ENCODE measurements at regions not wholly inside any gene's neighbourhood (a gene's known extent, or its start where the extent isn't known, plus 50 kb on each side); places are given as distances from the start of the nearest gene placed in this dataset.

- POLR2A ChIA-PET, result no interaction called here
- no peak for TF ChIP-seq CTCF (IDR thresholded peaks at IDR 0.05; ENCODE audit: unreplicated experiment)
- Mint-ChIP-seq H3K36me3 (ENCODE audit: insufficient read depth, unreplicated experiment) (no peaks in the 10 kb centered on the region), H3K4me1 (ENCODE audit: insufficient read depth, unreplicated experiment) (peaks cover 12% of the 10 kb centered on the region), H3K9me3 (ENCODE audit: unreplicated experiment) (peaks cover 12% of the 10 kb centered on the region), H3K4me3 (ENCODE audit: unreplicated experiment) (no peak overlapping the region), H3K27me3 (ENCODE audit: insufficient read depth, unreplicated experiment) (no peaks in the 10 kb centered on the region), H3K27ac (ENCODE audit: low read depth, unreplicated experiment) (no peak overlapping the region)
- CTCF ChIA-PET, result interaction anchor here (0.7 to 1.1 kb wide), 3 partner anchors 14 to 323 kb away, joined by 3 to 4 read pairs (median 4); no protein-coding TSS in a partner anchor
- intact Hi-C loops (cut with micrococcal nuclease), result no loop called here
- no TSS peak for BruUV-seq (replicated peaks)
- peak; percentile 33 for DNase-seq (ENCODE audit: unreplicated experiment)
Observed at GRCh38 chr10:57979956-57980355, 287.7 kb downstream of the IPMK start.

DNA sequence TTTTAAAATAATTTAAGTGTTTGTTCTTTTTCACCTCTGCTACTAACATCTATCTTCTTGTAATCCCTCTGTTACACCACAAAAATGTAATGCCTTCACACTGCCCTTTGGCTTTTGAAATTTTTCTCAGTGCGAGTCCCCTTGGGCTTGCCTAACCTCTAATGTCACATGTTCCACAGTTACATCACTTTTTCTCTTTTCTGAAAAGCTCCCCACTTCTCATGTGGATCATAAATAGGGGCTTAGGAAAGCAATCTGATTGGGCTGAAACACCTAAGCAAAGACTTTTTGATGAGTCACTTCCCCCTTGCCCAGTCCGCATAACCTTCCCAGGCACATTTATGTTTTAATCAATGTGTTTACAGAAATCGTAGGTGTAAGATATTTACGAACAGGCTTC is 288.2 kb downstream of the IPMK start:
- Mint-ChIP-seq H3K9me3 (ENCODE audit: unreplicated experiment) (peaks cover 12% of the 10 kb centered on the region), H3K36me3 (ENCODE audit: insufficient read depth, unreplicated experiment) (no peaks in the 10 kb centered on the region), H3K27ac (ENCODE audit: low read depth, unreplicated experiment) (no peak overlapping the region), H3K4me1 (ENCODE audit: insufficient read depth, unreplicated experiment) (peaks cover 12% of the 10 kb centered on the region), H3K27me3 (ENCODE audit: insufficient read depth, unreplicated experiment) (no peaks in the 10 kb centered on the region), H3K4me3 (ENCODE audit: unreplicated experiment) (no peak overlapping the region)
- intact Hi-C loops (cut with micrococcal nuclease), result no loop called here
- TF ChIP-seq CTCF (IDR thresholded peaks at IDR 0.05; ENCODE audit: unreplicated experiment), result no peak
- ChIA-PET CTCF (interaction anchor here (1.1 kb wide), 1 partner anchor 322 kb away, joined by 4 read pairs; no protein-coding TSS in a partner anchor), POLR2A (no interaction called here)
- BruUV-seq (replicated peaks), result no TSS peak
- peak; percentile 80 for DNase-seq (ENCODE audit: unreplicated experiment)

DNA sequence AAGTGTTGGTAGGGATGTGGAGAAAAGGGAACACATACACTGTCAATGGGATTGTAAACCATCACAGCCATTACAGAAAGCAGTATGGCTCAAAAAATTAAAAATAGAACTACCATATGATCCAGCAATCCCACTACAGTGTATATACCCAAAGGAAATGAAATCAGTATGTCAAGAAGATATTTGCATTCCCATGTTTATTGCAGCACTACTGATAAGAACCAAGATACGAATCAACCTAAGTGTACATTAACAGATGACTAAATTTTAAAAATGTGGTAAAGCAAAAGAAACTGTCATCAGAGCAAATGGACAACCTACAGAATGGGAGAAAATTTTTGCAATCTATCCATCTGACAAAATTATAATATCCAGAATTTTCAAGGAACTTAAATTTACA is 290.4 kb downstream of the IPMK start:
- Mint-ChIP-seq H3K27ac (ENCODE audit: low read depth, unreplicated experiment) (no peak overlapping the region), H3K9me3 (ENCODE audit: unreplicated experiment) (peaks cover 12% of the 10 kb centered on the region), H3K4me1 (ENCODE audit: insufficient read depth, unreplicated experiment) (peaks cover 5% of the 10 kb centered on the region), H3K36me3 (ENCODE audit: insufficient read depth, unreplicated experiment) (no peaks in the 10 kb centered on the region), H3K27me3 (ENCODE audit: insufficient read depth, unreplicated experiment) (no peaks in the 10 kb centered on the region), H3K4me3 (ENCODE audit: unreplicated experiment) (no peak overlapping the region)
- no peak for DNase-seq (ENCODE audit: unreplicated experiment)
- no TSS peak for BruUV-seq (replicated peaks)
- intact Hi-C loops (cut with micrococcal nuclease), result no loop called here
- CTCF ChIA-PET, result no interaction called here
- no peak for TF ChIP-seq CTCF (IDR thresholded peaks at IDR 0.05; ENCODE audit: unreplicated experiment)
- POLR2A ChIA-PET, result no interaction called here

DNA sequence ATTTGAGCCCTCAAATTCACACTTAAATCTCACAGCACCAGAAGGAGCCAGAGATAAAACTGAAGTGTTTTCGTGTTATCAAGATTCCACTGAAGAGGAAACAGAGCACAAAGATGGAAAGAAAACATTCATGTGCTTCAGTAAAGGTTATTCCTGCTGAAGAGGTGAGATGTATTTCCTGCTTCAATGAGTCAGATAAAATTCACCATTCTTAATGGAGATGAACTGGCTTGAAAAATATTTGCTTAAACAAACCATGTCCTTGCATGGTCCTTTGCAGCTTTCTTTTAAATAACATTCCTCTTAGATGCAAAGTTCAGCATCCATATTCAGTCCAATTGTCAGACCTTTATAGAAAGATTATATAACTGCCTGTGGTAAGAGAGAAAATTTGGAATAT is 294.2 kb downstream of the IPMK start:
- intact Hi-C loops (cut with micrococcal nuclease), result no loop called here
- Mint-ChIP-seq H3K4me3 (ENCODE audit: unreplicated experiment) (no peak overlapping the region), H3K9me3 (ENCODE audit: unreplicated experiment) (peaks cover 5% of the 10 kb centered on the region), H3K4me1 (ENCODE audit: insufficient read depth, unreplicated experiment) (no peaks in the 10 kb centered on the region), H3K36me3 (ENCODE audit: insufficient read depth, unreplicated experiment) (no peaks in the 10 kb centered on the region), H3K27ac (ENCODE audit: low read depth, unreplicated experiment) (no peak overlapping the region), H3K27me3 (ENCODE audit: insufficient read depth, unreplicated experiment) (no peaks in the 10 kb centered on the region)
- no peak for DNase-seq (ENCODE audit: unreplicated experiment)
- POLR2A ChIA-PET, result interaction anchor here (0.6 kb wide), 1 partner anchor 9 kb away, joined by 3 read pairs; no protein-coding TSS in a partner anchor
- BruUV-seq (replicated peaks), result no TSS peak
- no peak for TF ChIP-seq CTCF (IDR thresholded peaks at IDR 0.05; ENCODE audit: unreplicated experiment)
- CTCF ChIA-PET, result no interaction called here

All from MCF 10A (cell line).